Spleen (tissue), 7 donors: ENCODE measurements at regions not wholly inside any gene's neighbourhood (a gene's known extent, or its start where the extent isn't known, plus 50 kb on each side); places are given as distances from the start of the nearest gene placed in this dataset.

Experiments
- POLR2A ChIP-seq, 3 donors: fragments of 450-650 bp; IDR thresholded peaks; one replicate each; pipeline ENCODE4 v1.5.1; 2017; ENCODE audit warnings: antibody characterized with exemption in 3 of 3, mild to moderate bottlenecking in 1 of 3
- TF ChIP-seq, protein P1 (sequence below), 11 experiments: fragments of 200-600 bp in 7 of 11; fragments of 450-650 bp in 4 of 11; sonication (generic) in 4 of 11; IDR thresholded peaks in 8 of 11; conservative IDR thresholded peaks in 3 of 11; 1 replicate in 7 of 11; 2 replicates in 4 of 11; pipeline versions ENCODE4 v1.4.0 to v1.8.0; 2016 to 2021; ENCODE audit warnings: antibody characterized with exemption in 11 of 11, inconsistent platforms in 4 of 11, mild to moderate bottlenecking in 1 of 11
- donor health status: DM: no; HTN: no; CAD: no; lungs with moderate emphysema.
- donor health status: DM: no; HTN: no; CAD: no.
- donor health status: DM: no; HTN: no; CAD: no.

GRCh38 chrX:22689290-22689689 lies 310.5 kb upstream of the DDX53 start:
- TF ChIP-seq, protein P1, sequence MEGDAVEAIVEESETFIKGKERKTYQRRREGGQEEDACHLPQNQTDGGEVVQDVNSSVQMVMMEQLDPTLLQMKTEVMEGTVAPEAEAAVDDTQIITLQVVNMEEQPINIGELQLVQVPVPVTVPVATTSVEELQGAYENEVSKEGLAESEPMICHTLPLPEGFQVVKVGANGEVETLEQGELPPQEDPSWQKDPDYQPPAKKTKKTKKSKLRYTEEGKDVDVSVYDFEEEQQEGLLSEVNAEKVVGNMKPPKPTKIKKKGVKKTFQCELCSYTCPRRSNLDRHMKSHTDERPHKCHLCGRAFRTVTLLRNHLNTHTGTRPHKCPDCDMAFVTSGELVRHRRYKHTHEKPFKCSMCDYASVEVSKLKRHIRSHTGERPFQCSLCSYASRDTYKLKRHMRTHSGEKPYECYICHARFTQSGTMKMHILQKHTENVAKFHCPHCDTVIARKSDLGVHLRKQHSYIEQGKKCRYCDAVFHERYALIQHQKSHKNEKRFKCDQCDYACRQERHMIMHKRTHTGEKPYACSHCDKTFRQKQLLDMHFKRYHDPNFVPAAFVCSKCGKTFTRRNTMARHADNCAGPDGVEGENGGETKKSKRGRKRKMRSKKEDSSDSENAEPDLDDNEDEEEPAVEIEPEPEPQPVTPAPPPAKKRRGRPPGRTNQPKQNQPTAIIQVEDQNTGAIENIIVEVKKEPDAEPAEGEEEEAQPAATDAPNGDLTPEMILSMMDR (IDR thresholded peaks at IDR 0.05 in 8 of 11, conservative IDR thresholded peaks at IDR 0.05 in 3 of 11), result no peak
- no peak for TF ChIP-seq POLR2A (IDR thresholded peaks at IDR 0.05)
